HG03354 (cell line): ENCODE measurements at regions not wholly inside any gene's neighbourhood (a gene's known extent, or its start where the extent isn't known, plus 50 kb on each side); places are given as distances from the start of the nearest gene placed in this dataset.
"Not testable (repeated sequence)": the region's sequence is repeated elsewhere in the genome, so short reads cannot be mapped to it uniquely, and the experiment has no call there.

Source experiments
- ATAC-seq: cut with Tn5 transposase; IDR thresholded peaks from one replicate; pipeline ENCODE4 v1.9.1; 2021; ENCODE audit warnings: mild to moderate bottlenecking; ENCODE audit not compliant: unreplicated experiment, poor library complexity, severe bottlenecking

DNA sequence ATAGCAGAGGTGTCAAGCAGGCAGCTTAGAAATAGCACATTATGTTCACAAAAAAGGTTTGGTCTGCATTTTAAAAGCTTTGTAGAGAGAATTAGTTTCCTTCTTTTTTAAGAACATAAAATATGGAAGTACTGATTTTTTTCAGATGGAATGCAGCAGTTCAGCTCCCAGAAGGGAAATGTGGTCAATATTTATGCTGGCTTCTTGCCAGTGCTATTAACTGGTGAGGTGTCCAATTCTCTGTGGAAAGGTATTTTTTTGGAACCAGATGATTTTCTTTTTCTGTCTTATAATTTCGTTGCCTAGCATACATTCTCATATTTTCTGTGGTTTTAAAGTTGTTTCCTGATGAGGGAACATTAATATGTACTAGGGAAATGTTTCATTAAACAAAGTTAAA, 211.4 kb upstream of the ZNF385D start:
- no peak for ATAC-seq

DNA sequence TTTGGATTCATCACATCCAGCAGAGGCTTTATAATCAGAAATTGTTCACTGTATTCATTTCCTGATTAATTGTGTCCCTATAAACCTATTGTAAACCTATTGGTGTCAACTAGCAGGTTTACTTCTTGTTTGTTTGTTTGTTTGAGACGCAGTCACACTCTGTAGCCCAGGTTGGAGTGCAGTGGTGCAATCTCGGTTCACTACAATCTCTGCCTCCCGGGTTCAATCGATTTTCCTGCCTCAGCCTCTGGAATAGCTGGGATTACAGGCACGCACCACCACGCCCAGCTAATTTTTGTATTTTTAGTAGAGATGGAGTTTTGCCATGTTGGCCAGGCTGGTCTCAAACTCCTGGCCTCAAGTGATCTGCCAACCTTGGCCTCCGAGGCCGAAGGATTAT, 215.4 kb upstream of the ZNF385D start:
- not testable (repeated sequence) for ATAC-seq

DNA sequence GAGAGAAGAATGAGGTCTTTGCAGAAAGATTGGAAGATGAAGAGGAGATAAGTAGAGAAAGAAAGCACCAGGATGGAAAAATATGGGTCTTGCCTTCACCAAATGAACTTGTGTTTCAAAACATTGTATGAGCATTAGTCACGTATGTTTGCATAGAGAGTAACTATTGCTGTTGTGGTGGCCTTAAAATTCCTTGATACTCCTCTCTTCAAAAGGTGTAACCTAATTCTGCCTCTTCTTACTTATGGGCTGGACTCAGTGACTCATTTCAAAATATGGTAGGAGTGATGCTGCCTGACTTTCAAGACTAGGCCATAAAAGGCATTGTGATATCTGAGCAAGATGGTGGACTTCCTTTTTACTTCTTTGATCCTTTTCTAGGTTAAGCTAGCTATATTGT, 228.7 kb upstream of the ZNF385D start:
- no peak for ATAC-seq

DNA sequence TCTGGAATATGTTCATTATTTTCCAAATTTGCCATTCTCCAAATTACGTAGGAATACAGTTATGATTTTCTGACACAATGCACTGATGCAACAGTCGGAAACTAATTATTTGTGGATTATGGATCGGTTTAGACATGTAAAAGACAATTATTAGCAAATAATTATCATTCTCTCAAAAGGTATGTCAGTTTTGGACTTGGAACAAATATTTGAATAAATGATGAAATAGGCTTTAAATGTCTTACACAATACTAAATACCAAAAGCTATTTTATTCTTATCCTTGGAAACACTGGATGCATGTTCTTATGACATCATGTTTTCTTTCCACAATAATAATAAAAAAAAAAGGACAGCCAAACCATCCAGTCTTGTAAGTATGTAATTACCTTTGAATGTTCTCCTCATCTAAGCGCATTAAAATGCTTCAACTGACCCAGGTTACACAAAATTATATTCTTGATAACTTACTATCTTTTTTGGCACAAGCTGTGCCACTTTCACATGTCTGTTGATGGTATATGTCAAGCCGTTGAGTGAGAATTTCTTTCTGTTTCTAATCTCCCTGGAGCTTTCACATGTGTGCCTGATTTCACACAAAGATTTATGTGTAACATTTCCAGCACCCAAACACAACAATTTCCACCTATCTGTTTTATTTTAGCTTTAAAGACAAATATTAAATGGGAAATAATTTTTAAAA, 238.5 kb upstream of the ZNF385D start:
- ATAC-seq, result no peak

DNA sequence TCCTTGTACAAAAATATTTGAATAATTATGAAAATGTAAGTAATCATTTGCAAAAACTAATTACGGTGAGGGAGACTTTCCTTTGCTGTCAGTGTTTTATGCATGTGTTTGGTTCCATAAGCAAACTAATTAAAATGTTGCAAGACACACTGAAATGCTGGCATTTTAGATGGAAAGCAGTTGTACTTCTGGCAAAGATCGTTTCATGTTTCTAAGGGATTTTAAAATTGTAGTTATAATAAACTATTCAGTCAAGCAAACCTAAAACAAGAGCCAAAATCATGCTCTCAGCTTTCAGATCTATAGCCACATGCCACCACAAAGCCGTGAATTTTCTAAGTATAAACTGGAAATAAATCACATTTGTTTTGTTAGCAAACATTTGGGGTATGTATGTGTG, 240.1 kb upstream of the ZNF385D start:
- no peak for ATAC-seq

DNA sequence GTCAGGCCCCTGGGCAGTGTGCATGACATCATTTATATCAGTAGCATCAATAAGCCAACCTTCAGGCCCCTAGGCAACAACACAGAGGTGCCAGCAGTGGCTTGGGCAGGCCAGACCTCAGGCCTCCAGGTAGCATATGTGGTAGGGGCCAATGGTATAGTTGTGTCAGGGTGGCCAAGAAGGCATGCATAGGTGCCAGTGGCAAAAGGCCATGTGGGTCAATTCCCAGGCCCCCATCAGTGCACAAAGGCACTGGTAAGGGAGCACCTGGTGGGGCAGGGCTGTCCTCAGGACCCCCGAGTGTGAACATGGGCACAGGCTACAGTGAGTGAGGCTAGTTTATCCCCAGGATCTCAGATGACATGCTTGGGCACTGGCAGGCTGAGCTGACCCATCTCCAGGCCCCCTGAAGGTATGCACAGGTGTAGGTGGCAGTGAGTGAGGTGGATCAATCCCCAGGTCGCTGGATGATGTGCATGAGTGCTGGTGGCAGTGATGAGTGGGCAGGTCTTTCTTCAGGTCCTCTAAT, 244.1 kb upstream of the ZNF385D start:
- ATAC-seq, result no peak

DNA sequence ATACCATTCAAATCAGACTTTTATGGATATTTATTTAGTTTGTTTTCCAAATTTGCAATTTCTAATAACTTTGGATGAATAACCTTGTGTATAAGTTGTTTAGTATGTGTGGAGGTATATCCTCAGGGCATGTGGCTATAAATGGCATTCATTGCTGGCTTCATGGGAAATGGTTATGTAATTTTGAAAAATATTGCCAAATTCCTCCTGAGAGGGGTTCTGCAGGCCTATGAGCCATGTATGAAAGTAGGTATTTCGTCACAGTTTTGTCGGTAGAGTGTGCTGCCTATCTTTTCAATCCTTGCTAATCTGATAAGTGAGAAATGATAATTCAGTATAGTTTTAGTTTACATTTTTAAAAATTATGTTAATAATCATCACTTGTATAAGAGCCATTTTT, 256.4 kb upstream of the ZNF385D start:
- ATAC-seq, result no peak

DNA sequence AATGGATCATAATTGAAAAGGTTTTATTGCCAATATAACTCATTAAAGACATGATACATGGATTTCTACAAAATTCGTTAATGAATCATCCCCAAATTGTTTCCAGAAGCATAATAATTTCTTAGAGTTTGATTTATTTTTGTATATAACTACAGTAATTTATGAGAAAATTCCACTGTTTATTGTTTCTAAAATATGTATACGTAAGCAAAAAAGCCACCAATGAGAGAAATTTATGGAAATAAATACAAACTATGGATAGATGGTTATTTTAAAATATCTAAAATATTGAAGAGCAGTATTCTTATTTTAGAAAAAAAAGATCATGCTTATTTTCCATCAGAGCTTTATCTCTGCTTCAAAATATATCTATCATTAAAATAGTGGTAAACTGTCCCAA, 260.0 kb upstream of the ZNF385D start:
- no peak for ATAC-seq

DNA sequence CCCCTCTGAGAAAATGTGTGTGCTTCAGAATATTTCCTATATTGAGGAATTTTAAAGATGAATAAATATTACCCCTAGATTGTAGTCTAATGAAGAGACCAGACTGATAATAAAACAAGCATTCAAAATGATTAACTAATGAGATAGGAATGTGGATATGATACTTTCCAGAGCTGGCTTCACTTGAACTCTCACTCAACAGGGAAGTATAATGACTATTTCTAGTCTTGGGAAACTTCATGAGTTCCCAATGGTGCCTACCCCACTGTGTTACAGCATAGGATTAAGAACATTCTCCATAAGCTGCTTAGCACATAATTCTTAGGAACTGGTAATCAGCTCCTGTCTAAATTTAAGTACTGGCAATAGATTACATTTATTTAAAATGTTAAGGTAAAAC, 261.5 kb upstream of the ZNF385D start:
- ATAC-seq, result no peak

DNA sequence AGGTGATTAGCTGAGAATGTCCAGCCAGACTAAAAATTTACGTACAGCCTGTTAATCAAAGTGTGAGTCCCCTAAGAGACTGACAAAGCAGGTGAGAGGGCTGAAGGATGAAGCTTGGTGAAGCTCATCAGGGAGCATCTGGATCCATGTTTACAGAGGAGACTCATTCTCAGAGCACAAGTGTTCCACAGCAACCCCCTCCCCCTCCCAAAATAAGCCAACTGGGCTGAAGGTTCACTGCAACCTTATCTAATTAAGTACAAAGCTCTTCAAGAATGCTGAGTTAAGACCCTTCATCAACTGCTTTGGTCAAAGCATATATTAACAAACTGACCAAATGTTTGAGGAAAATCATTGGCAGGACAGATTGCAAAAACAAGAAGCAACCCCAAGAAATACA, 262.6 kb upstream of the ZNF385D start:
- no peak for ATAC-seq

DNA sequence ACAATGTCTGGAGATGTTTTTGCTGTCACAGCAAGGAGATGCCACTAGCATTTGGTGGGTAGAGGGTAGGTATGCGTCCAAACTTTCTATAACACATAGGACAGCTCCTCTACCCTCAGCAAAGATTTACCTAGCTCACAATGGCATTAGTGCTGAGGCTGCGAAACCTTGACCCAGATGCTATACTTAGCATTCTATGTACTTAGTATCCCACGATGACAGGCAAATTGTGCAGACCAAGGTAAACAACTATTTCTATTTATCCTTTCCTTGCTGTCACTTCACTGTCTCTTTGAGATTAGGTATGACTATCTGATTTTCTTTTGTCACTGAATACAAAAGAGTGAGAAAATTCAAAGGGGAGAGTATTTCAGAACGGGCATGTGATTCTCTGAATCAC, 265.2 kb upstream of the ZNF385D start:
- ATAC-seq, result no peak

DNA sequence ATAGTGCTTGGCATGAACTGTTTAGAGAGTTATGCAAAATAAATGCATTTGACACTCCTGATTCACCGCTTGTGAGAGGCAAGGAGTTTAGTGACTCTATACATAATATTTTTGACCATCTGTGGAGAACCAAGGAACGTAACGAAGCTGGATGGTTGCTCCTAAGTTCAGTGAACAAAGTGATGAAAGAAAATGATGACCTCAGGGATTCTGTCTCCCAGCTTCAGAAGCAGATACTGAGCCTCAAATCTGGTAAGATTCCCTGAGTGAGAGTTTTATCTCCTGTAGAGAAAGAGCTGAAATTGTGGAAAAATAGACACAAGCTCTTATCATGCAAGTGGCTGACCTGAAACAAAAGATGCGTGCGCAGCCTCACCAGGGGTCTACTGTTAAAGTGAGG, 273.6 kb upstream of the ZNF385D start:
- not testable (repeated sequence) for ATAC-seq

DNA sequence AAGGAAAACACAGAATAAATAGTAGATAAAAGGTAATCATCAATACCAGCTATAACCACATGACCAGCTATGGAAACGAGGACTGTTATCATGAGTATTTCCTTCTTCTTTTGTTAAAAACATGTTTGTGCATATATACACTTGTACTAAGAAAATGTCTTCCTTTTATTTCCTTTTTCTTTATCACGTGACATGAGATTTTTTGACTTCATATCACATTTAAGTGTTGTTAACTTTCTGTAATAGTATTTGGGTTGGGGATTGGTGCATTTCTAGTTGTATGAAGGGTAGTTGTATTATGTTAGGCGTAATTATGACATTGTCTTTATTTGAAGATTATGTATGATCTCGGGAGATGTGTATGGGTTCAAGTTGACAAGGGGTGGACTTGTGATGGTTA, 278.5 kb upstream of the ZNF385D start:
- ATAC-seq, result no peak

DNA sequence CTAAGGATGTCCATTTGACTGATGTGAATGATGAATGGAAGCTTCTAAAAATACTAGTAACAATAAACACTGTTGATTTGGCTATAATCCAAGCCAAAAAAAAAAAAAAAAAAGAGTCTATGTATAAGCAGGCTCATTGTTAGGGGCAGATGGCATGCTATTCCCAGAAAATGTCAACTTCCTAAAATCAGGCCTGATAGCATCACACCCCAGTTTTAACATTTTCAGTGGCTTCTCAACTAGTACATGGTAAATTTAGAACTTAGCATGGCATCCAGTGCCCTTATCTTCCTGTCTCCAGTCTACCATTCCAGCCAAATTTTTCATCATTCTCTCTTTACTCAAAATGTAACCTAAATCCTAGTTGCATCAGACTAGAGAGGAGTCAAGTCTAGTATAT, 288.2 kb upstream of the ZNF385D start:
- no peak for ATAC-seq

DNA sequence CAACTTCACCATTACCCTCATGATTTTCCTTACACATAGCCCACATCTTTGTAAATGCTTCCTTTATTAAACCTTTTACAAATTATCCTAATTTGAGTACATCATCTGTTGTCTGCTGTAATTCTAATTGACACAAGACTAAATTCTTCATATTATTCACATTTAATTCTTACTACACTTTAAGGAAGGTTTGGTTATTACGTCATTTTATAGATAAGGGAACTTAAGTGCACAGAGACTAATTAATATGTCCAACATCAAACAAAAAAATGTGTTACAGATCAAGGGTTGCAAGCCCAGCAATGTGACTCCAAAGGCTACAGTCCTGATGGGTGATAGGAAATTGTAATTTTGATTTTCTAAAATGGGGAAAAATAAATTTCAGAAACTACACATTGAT, 289.1 kb upstream of the ZNF385D start:
- ATAC-seq, result no peak

DNA sequence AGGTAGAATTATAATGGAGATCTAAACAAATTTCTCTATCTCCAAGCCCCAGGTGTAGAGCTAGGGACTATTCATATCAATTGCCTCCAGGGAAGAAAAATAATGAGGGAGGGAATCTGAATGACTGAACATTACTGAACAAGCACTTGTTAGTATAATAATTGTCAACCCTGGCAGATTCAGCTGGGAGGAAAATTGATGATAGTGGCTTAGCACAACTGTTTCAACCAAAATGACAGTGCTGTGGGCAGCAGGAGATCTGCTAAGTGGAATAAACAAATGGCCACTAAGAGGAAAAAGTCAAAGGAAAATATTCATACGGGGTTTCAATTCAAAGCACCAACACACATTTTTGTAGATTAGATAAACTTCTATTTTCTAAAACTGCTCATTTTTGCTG, 294.9 kb upstream of the ZNF385D start:
- no peak for ATAC-seq

DNA sequence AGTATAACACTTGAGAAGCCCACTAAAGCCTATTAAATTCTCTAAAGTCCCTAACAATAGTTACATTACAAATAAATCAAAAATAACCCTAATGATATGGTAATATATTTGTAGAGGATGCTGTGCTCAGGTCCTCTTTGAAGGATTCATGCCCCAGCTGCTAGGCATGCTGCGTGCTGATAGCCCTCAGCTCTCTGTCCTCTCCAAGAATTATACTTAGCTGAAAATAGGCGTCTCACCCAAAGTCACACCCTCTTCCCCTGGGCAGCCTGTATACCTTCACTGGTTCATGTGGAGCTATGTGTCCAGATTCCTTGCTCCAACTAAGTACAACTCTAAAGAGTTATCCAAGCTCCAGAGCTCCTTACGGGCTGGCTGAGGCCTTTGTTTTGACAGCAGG, 312.5 kb upstream of the ZNF385D start:
- no peak for ATAC-seq

DNA sequence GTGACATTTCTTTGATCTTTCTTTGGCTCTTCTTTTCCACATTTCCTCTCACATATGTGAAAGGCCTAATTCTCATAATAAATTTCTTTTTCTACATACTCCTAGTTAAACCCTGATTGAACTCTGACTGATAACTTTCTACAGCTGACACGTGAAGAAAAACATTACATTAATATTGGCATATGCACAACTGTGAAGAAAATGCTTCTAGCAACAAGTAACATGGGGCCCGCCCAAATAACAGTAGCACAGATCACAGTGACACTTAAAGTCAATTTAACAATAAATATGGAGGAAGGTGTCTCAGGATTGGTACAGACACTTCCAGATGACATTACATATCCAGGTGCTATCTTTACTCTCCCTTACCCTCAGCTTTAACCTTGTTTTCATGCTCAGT, 317.6 kb upstream of the ZNF385D start:
- ATAC-seq, result no peak

DNA sequence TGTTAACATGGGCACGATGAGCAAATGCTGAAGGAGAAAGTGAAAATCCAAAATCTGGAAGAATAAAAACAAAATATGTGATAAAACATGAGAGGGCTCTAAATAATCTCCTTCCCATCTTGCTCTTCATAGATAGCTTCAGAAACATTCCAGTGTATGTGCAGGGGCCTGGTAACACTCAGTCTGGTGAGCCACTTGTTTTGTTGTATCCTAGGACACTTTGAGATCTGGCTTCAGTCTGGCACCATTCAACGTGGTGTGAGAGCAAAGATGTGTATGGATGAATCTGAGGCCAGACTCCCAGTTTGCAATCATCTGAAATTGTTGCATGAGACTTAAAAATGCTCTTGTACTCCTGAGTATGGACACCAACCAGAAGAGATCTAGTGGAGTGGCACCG, 337.2 kb upstream of the ZNF385D start:
- ATAC-seq, result no peak

DNA sequence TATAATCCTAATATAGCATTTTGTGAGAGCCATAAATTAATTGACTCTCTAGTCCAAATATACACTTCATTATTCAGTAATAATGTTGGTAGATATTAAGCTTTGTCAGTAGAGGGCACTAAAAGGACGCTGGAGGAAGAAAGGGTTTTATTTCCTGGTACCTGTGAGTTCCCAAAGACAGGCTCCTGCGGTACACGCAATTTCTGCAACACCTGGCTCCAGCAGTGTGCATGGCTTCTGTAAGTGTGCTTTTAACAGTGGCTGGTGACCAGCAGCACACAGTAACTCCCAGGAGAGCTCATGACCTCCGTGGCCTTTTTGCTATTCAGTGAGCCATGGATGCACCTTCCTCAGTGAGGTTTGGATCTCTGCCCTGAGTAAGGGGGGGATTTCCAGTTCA, 338.3 kb upstream of the ZNF385D start:
- peak; percentile 90 for ATAC-seq

DNA sequence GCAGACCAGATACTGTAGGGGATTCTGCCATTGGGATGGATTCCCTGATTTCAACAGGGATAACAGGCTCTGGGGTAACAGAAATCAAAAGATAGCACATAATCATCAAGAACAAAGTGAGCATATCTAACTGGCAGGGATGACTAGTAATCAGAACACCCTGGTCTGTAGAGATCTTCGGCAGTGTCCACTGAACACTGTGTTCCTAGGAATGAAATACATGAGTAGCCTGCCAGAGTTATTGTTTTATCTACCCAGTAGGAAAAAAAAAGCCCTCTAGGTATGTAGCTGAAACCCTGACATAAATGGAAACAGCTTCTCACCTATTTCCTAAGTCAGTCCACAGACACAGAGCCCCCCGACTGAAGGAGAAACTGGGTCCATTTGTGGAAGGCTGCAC, 340.3 kb upstream of the ZNF385D start:
- no peak for ATAC-seq

DNA sequence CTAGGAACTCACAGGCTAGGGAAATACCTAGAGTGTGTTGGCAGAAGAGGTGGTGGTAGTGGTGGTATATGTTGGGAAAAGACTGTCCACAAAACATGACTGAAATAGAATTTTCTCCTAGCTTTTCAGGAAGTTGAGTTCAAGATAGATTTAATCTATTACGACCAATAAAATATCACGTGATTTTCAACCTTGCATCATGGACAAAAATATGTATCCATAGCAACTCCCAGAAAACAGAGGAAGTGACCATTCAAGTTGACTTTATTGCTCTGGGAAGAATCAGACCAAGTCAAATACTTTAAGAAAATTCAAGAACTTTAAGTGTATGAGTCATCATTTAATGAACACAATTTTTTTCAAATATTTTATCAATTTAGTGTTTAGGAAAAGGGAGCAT, 347.0 kb upstream of the ZNF385D start:
- no peak for ATAC-seq
